Myocyte (in vitro differentiated cells): ENCODE measurements at regions not wholly inside any gene's neighbourhood (a gene's known extent, or its start where the extent isn't known, plus 50 kb on each side); places are given as distances from the start of the nearest gene placed in this dataset.
"Not testable (repeated sequence)": the region's sequence is repeated elsewhere in the genome, so short reads cannot be mapped to it uniquely, and the experiment has no call there.

Source experiments
- DNase-seq: peaks from one replicate; pipeline ENCODE4 v3.0.0-alpha.2; 2012; ENCODE audit warnings: low read depth

- no peak for DNase-seq
Measured at GRCh38 chr2:17196380-17196779, 321.9 kb downstream of the RAD51AP2 start.

- DNase-seq, result peak; percentile 37
Measured at GRCh38 chr2:17195016-17195415, 323.2 kb downstream of the RAD51AP2 start.

- DNase-seq, result no peak
Measured at GRCh38 chr2:17194083-17194482, 324.2 kb downstream of the RAD51AP2 start.

GRCh38 chr2:17193433-17193890 lies 324.8 kb downstream of the RAD51AP2 start:
- DNase-seq, result not testable (repeated sequence)

GRCh38 chr2:17191223-17191622 lies 327.0 kb downstream of the RAD51AP2 start:
- DNase-seq, result no peak

- DNase-seq, result no peak
Measured at GRCh38 chr2:17190527-17190926, 327.7 kb downstream of the RAD51AP2 start.

- no peak for DNase-seq
Measured at GRCh38 chr2:17188721-17189120, 329.5 kb downstream of the RAD51AP2 start.

- DNase-seq, result no peak
Measured at GRCh38 chr2:17184512-17184911, 333.7 kb downstream of the RAD51AP2 start.

- no peak for DNase-seq
Measured at GRCh38 chr2:17182399-17182798, 335.8 kb downstream of the RAD51AP2 start.

GRCh38 chr2:17181051-17181752 lies 337.0 kb downstream of the RAD51AP2 start:
- no peak for DNase-seq

GRCh38 chr2:17179145-17179808 lies 339.0 kb downstream of the RAD51AP2 start:
- DNase-seq, result no peak

GRCh38 chr2:17177088-17177487 lies 341.2 kb downstream of the RAD51AP2 start:
- DNase-seq, result no peak

- DNase-seq, result peak; percentile 58
Measured at GRCh38 chr2:17171446-17172049, 346.7 kb downstream of the RAD51AP2 start.

- peak; percentile 74 for DNase-seq
Measured at GRCh38 chr2:17166506-17166905, 351.7 kb downstream of the RAD51AP2 start.

GRCh38 chr2:17164550-17164949 lies 353.7 kb downstream of the RAD51AP2 start:
- peak; percentile 45 for DNase-seq

- no peak for DNase-seq
Measured at GRCh38 chr2:17163638-17164037, 354.6 kb downstream of the RAD51AP2 start.

- no peak for DNase-seq
Measured at GRCh38 chr2:17162713-17163112, 355.5 kb downstream of the RAD51AP2 start.

GRCh38 chr2:17160594-17160993 lies 357.6 kb downstream of the RAD51AP2 start:
- DNase-seq, result no peak

- no peak for DNase-seq
Measured at GRCh38 chr2:17156086-17156485, 362.2 kb downstream of the RAD51AP2 start.

- DNase-seq, result peak; percentile 39
Measured at GRCh38 chr2:17149945-17150344, 368.3 kb downstream of the RAD51AP2 start.

GRCh38 chr2:17148407-17149145 lies 369.7 kb downstream of the RAD51AP2 start:
- peak; percentile 25 for DNase-seq

GRCh38 chr2:17146358-17146757 lies 371.9 kb downstream of the RAD51AP2 start:
- DNase-seq, result no peak
